GM12892 (cell line): ENCODE measurements at regions not wholly inside any gene's neighbourhood (a gene's known extent, or its start where the extent isn't known, plus 50 kb on each side); places are given as distances from the start of the nearest gene placed in this dataset.

Source experiments
- DNase-seq: peaks from one replicate; pipeline ENCODE4 v3.0.0; 2011; ENCODE audit not compliant: insufficient read length
- FAIRE-seq: peaks from 2 replicates; lab custom pipeline; 2011; peaks lifted over from hg19 to GRCh38; lab: Jason Lieb, UNC
- POLR2A ChIP-seq: IDR thresholded peaks from 2 replicates; pipeline ENCODE4 v1.6.1; 2011; ENCODE audit warnings: low read depth, low read length, control low read depth
- POLR2AphosphoS5 ChIP-seq: IDR thresholded peaks from 2 replicates; pipeline ENCODE4 v1.6.1; 2011; ENCODE audit warnings: low read depth, low read length, control low read depth
- TAF1 ChIP-seq: IDR thresholded peaks from 2 replicates; pipeline ENCODE4 v1.6.1; 2011; ENCODE audit warnings: low read depth, mild to moderate bottlenecking, control low read depth, low read length, borderline replicate concordance

DNA sequence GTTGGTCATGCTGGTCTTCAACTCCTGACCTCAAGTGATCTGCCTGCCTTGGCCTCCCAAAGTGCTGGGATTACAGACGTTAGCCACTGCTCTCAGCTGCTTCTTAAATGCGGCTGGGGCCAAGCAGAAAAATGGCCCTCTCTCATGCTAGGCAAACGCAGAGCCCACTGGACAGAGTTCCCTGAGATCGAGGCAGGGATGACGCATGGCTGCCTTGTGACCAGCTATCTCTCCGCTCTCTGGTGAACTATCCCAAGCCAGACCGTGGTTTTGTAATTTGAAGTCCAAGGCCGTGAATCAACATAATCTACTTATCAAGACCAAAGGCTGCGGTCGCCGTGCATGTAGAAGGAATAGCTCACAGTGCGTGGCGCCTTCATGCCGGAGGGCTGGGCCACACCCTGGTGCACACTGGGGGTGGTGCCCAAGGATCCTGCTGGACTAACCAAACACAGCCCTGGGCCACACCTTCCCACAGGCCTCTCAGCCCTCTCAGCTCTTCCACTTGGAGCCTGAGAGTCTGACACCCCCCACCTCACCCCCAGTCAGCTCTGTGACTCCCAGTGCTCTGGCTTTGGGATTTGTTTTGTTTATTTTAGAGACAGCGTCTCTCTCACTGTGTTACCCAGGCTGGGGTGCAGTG is 88.1 kb upstream of the CUX1 start:
- no peak for FAIRE-seq
- TF ChIP-seq POLR2A = no peak
- no peak for TF ChIP-seq TAF1
- no peak for DNase-seq

GRCh38 chr7:101731502-101732084 is 85.8 kb upstream of the CUX1 start:
- DNase-seq (no peak), FAIRE-seq (no peak)
- TF ChIP-seq POLR2AphosphoS5 (no peak), POLR2A (no peak), TAF1 (no peak)

GRCh38 chr7:101733713-101734475 is 83.5 kb upstream of the CUX1 start:
- no peak for DNase-seq
- no peak for TF ChIP-seq POLR2A
- TF ChIP-seq POLR2AphosphoS5 = no peak
- no peak for TF ChIP-seq TAF1
- FAIRE-seq = peak; percentile 68

GRCh38 chr7:101736084-101736483 is 81.3 kb upstream of the CUX1 start:
- no peak for TF ChIP-seq TAF1
- TF ChIP-seq POLR2A = no peak
- no peak for TF ChIP-seq POLR2AphosphoS5
- DNase-seq = no peak
- FAIRE-seq = no peak

- TF ChIP-seq POLR2A (no peak), POLR2AphosphoS5 (no peak), TAF1 (no peak)
- DNase-seq (no peak), FAIRE-seq (no peak)
Observed at GRCh38 chr7:101739775-101740398, 77.5 kb upstream of the CUX1 start.

DNA sequence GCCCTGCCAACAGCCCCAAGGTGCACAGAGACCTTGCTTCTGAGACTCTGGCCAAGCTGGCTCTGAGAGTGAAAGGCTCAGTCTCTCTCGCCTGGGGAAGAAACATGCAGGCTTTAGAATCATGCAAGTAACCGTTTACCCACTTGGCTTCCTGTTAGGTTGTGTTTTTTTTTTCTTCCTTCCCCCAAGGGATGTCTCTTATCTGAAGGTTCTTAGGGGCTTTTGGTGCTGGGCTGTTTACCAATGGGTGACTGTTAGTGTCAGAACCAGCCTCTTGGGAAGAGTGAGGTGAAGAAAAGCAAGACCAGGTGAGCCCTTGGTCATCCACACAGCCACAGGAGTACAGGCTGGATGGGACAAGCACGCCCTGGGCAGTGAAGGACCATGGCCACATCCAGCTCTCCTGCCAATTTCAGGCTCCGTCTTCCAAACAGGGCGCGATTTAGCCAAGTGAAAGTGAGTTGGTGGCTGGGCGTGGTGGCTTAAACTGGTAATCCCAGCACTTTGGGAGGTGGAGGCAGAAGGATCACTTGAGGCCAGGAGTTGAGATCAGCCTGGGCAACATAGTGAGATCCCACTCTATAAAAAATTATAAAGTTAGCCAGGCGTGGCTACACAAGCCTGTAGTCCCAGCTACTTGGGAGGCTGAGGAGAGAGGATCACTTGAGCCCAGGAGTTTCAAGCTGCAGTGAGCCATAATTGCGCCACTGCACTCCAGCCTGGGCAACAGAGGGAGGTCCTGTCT is 76.3 kb upstream of the CUX1 start:
- FAIRE-seq (peak; percentile 80), DNase-seq (no peak)
- TF ChIP-seq POLR2AphosphoS5 (no peak), TAF1 (no peak), POLR2A (no peak)

DNA sequence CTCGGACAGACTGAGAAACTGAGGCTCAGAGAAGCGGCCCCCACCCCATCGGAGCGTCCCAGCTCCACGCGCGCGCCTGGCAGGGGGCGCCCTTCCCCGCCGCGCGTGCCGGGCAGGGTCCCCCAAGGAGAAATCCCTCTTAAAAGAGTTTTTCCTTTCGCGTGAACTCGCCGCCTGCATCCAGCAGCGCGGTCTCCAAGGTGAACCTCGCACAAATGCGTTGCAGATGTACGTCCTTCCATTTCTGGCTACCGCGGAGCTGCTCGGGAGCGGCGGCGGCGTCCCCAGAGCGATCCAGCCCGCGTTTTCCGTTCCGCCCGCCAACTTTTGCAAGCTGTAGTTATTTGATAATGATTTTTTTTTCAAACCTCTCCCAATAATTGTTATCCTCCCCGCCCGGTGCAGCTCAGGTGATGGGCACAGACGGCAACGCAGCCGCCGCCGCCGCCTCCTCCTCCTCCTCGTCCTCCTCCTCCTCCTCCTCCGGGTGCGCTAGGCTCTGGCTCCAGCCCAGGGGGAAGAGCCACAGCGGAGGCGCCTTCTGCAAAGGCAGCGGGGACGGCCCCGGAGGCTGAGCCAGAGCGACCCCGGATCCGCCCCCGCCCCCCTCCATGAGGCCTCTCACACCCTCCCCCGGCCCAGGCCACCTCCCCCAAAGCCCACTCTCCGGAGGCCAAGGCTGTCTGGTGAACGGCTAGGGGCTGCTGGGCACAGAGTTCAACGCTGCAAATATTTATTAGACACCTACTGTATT is 74.0 kb upstream of the CUX1 start:
- no peak for TF ChIP-seq POLR2AphosphoS5
- TF ChIP-seq TAF1 = no peak
- TF ChIP-seq POLR2A = no peak
- FAIRE-seq = no peak
- DNase-seq = peak; percentile 59

GRCh38 chr7:101743995-101744360 is 73.4 kb upstream of the CUX1 start:
- no peak for FAIRE-seq
- no peak for DNase-seq
- TF ChIP-seq TAF1 (no peak), POLR2A (no peak), POLR2AphosphoS5 (no peak)

- no peak for FAIRE-seq
- TF ChIP-seq POLR2AphosphoS5 = no peak
- TF ChIP-seq POLR2A = no peak
- no peak for TF ChIP-seq TAF1
- no peak for DNase-seq
Observed at GRCh38 chr7:101744588-101744987, 72.8 kb upstream of the CUX1 start.

DNA sequence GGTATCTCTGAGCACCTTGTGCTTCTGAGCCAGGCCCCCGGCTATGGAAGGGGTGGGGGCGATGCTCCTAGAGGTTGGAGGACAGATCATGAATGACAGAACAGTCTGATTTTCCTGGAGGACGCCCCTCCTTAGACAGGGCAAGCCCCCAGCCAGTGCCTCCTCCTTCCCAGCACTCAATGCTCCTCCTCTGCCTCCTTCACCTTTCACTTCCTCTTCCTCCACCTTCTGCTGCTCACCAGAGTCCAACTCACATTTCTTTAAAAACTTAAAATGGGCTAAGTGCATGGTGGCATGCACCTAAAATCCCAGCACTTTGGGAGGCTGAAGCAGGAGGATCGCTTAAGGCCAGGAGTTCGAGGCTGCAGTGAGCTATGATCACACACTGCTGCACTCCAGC is 71.1 kb upstream of the CUX1 start:
- DNase-seq (no peak), FAIRE-seq (no peak)
- TF ChIP-seq TAF1 = no peak
- TF ChIP-seq POLR2AphosphoS5 = no peak
- no peak for TF ChIP-seq POLR2A
